ENCODE measurements at regions not wholly inside any gene's neighbourhood (a gene's known extent, or its start where the extent isn't known, plus 50 kb on each side); places are given as distances from the start of the nearest gene placed in this dataset.

GRCh38 chr9:78573205-78573604 lies 276.3 kb downstream of the PSAT1 start:
- H4K20me1 ChIP-seq (replicated peaks in 1 of 2; ENCODE audit: control insufficient read depth in 1 of 2, insufficient read depth in 2 of 2, low read length in 2 of 2) = no peaks in the 10 kb centered on the region
- H3K9ac ChIP-seq (replicated peaks in 1 of 4; ENCODE audit: extremely low read depth in 1 of 4, low read depth in 3 of 4, low read length in 3 of 4) = no peak overlapping the region
- H2BK15ac ChIP-seq (ENCODE audit: low read length) = no peak overlapping the region; the same call in 1 of the 2 replicates
- no peak overlapping the region for H2BK12ac ChIP-seq (ENCODE audit: low read depth, low read length)
- no peak for DNase-seq (ENCODE audit: low read depth in 1 of 2, low spot score in 2 of 2)
- no peaks in the 10 kb centered on the region for H3K9me3 ChIP-seq (ENCODE audit: insufficient read depth in 2 of 2, low read depth in 1 of 2, low read length in 1 of 2)
- H3K14ac ChIP-seq (ENCODE audit: insufficient read length) = no peak overlapping the region
- H3K4me2 ChIP-seq (ENCODE audit: insufficient read depth in 1 of 2, low read depth in 2 of 2, low read length in 2 of 2) = no peak overlapping the region
- H3K4ac ChIP-seq (replicated peaks; ENCODE audit: insufficient read length, low read depth, low read length) = no peak overlapping the region
- H2BK5ac ChIP-seq (ENCODE audit: low read depth, low read length) = no peak overlapping the region
- no peak overlapping the region for H4K91ac ChIP-seq (replicated peaks; ENCODE audit: insufficient read length, low read length)
- no peaks in the 10 kb centered on the region for H3K79me2 ChIP-seq (ENCODE audit: control insufficient read depth in 1 of 2, insufficient read depth in 2 of 2, low read length in 2 of 2)
- H2BK20ac ChIP-seq (ENCODE audit: low read length) = no peak overlapping the region
- no peaks in the 10 kb centered on the region for H3K27me3 ChIP-seq (replicated peaks in 1 of 4; ENCODE audit: control insufficient read depth in 3 of 4, extremely low read depth in 1 of 4, insufficient read depth in 3 of 4, low read length in 3 of 4)
- no peak overlapping the region for H2AK5ac ChIP-seq (ENCODE audit: low read depth, low read length)
- no peak overlapping the region for H2AFZ ChIP-seq (ENCODE audit: low read length)
- no peak overlapping the region for H4K8ac ChIP-seq (ENCODE audit: extremely low read depth, insufficient read depth, low read length)
- H2BK120ac ChIP-seq (replicated peaks; ENCODE audit: low read depth, low read length) = no peak overlapping the region
- POLR2A ChIA-PET (ENCODE audit: partially characterized antibody) = no interaction called here
- no peak overlapping the region for H3K23ac ChIP-seq (ENCODE audit: insufficient read length)
- 91% methylated on average over 1 of the region's 1 CpG; no CpG with 5 or more reads in 1 of the 2 experiments for WGBS, 2 experiments (ENCODE audit: extremely low coverage in 1 of 2, insufficient coverage in 1 of 2, insufficient read length in 1 of 2, insufficient replicate concordance in 2 of 2, low coverage in 1 of 2, low lambda C conversion rate in 2 of 2, missing lambda C conversion rate in 1 of 2)
- H3K79me1 ChIP-seq (ENCODE audit: low read depth, low read length) = no peaks in the 10 kb centered on the region
- CTCF ChIA-PET (ENCODE audit: partially characterized antibody) = interaction anchor here (0.7 to 1.5 kb wide), 2 partner anchors 10 kb away, joined by 3 read pairs; no protein-coding TSS in a partner anchor
- no peak overlapping the region for H3K27ac ChIP-seq (ENCODE audit: low read depth, low read length)
- H3K4me1 ChIP-seq (replicated peaks in 1 of 4; ENCODE audit: control insufficient read depth in 3 of 4, insufficient read depth in 4 of 4, low read length in 3 of 4) = peaks cover 0 to 7% (median 6%) of the 10 kb centered on the region in 4 experiments; a peak in 3 of 7 replicates
- TF ChIP-seq RBBP5 (IDR thresholded peaks at IDR 0.05; ENCODE audit: borderline replicate concordance, low read depth, low read length) (no peak), SUZ12 (IDR thresholded peaks at IDR 0.05; ENCODE audit: low read length) (no peak), JUND (IDR thresholded peaks at IDR 0.05; ENCODE audit: low read length) (no peak), EZH2 (IDR thresholded peaks at IDR 0.05; ENCODE audit: low read depth, low read length, severe bottlenecking) (no peak), RNF2 (IDR thresholded peaks at IDR 0.05; ENCODE audit: borderline replicate concordance, low read depth, low read length, missing control alignments, poor library complexity, severe bottlenecking) (no peak), ATF3 (IDR thresholded peaks at IDR 0.05; ENCODE audit: insufficient read depth, low read depth, low read length) (no peak), CBX5 (IDR thresholded peaks at IDR 0.05; ENCODE audit: low read depth, low read length) (no peak), CEBPB (IDR thresholded peaks at IDR 0.05; ENCODE audit: low read depth, low read length) (no peak), SIX5 (IDR thresholded peaks at IDR 0.05; ENCODE audit: low read depth, low read length) (no peak), CREB1 (IDR thresholded peaks at IDR 0.05) (no peak)
- no peaks in the 10 kb centered on the region for H3K23me2 ChIP-seq (ENCODE audit: low read depth, low read length)
- no peak overlapping the region for H4K5ac ChIP-seq (ENCODE audit: insufficient read length, low read depth, low read length)
- no peak for FAIRE-seq
- H3K56ac ChIP-seq (replicated peaks; ENCODE audit: insufficient read length, low read depth, low read length) = no peak overlapping the region
- H3K18ac ChIP-seq (ENCODE audit: extremely low read depth, low read length) = 0 out of 2 replicates have a peak overlapping the region, but pooled peaks have one; percentile 16
- no peaks in the 10 kb centered on the region for H3K36me3 ChIP-seq (ENCODE audit: control insufficient read depth in 2 of 4, insufficient read depth in 4 of 4, low read length in 3 of 4)
- H3K4me3 ChIP-seq (ENCODE audit: extremely low read depth in 1 of 4, insufficient read depth in 2 of 4, low read depth in 3 of 4, low read length in 4 of 4) = no peak overlapping the region
